ENCODE measurements at regions not wholly inside any gene's neighbourhood (a gene's known extent, or its start where the extent isn't known, plus 50 kb on each side); places are given as distances from the start of the nearest gene placed in this dataset.
"Not testable (repeated sequence)": the region's sequence is repeated elsewhere in the genome, so short reads cannot be mapped to it uniquely, and the experiment has no call there.

DNA sequence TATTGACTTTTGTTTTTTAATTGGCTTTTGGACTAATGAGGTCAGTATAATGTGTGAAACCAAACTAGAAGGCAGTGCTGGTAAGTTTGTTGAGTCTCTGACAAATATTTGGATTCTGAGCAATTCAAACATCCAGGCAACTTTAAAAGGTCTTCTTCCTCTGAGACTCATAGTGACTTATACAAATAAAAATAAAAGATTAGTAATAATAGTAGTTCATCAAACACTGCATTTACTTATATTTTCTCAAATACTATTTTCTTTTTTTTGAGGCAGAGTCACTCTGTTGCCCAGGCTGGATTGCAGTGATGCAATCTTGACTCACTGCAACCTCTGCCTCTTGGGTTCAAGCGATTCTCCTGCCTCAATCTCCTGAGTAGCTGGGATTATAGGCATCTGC, 337.9 kb downstream of the DAD1 start:
- DNase-seq (ENCODE audit: low read depth) = no peak

- DNase-seq (ENCODE audit: low read depth) = no peak
Measured at GRCh38 chr14:22249770-22250169, 339.3 kb downstream of the DAD1 start.

GRCh38 chr14:22243971-22244581, 344.9 kb downstream of the DAD1 start:
- DNase-seq (ENCODE audit: low read depth) = no peak

DNA sequence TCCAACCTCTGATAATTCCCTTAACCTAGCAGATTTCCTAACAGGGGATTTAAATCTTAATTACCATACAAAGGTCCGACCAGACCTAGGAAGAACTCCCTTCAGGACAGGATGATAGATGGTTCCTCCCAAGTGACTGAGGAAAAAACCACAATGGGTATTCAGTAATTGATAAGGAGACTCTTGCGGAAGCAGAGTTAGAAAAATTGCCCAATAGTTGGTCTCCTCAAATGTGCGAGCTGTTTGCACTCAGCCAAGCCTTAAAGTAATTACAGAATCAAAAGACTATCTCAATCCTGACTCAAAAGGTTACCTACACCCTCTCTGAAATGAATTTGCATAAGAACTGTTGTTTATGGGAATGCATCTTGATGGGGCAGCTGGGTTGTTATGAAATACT, 350.7 kb downstream of the DAD1 start:
- peak; percentile 4 for DNase-seq (ENCODE audit: low read depth)

DNA sequence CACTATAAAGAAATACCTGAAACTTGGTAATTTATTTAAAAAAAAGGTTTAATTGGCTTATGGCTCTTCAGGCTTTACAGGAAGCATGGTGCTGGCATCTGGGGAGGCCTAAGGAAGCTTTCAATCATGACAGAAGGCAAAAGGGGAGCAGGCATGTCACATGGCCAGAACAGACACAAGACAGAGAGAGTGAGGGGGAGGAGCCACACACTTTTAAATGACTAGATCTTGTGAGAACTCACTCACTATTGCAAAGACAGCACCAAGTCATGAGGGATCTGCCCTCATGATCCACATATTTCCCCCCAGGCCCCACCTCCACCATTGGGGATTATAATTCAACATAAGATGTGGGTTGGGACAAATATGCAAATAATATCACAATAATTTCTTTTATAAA, 355.6 kb downstream of the DAD1 start:
- no peak for DNase-seq (ENCODE audit: low read depth)

DNA sequence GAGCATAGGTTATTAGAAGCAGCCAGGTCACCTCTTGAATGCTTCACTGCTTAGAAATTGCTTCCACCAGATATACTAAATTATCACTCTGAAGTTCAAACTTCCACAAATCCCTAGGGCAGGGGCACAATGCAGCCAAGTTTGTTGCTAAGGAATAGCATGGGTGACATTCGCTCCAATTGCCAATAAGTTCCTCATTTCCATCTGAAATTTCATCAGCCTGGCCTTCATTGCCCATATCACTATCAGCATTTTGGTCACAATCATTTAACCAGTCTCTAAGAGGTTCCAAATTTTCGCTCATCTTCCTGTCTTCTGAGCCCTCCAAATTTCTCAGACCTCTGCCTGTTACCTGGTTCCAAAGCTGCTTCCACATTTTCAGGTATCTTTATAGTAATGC, 356.1 kb downstream of the DAD1 start:
- no peak for DNase-seq (ENCODE audit: low read depth)

- no peak for DNase-seq (ENCODE audit: low read depth)
Measured at GRCh38 chr14:22232486-22232885, 356.5 kb downstream of the DAD1 start.

GRCh38 chr14:22231018-22231417, 358.0 kb downstream of the DAD1 start:
- no peak for DNase-seq (ENCODE audit: low read depth)

DNA sequence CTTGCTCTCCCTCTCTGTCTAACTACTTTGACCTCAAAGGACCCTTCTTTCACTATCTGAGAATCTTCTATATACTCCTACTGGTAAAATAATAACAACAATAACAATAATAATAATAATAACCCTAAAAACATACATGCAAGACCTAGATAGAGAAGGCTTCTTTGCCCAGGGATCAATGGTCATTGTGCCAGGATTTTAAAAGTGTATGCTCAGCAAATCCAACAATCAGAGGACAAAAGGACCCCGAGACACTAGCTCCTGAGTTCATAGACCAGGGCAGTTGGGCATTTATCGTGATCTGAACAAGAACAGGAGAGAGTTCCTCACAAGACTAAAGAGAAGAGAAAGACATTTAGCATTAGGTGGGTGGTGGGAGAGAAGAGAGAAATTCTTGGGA, 358.5 kb downstream of the DAD1 start:
- no peak for DNase-seq (ENCODE audit: low read depth)

- DNase-seq (ENCODE audit: low read depth) = no peak
Measured at GRCh38 chr14:22227084-22227483, 361.9 kb downstream of the DAD1 start.

- DNase-seq (ENCODE audit: low read depth) = no peak
Measured at GRCh38 chr14:22226381-22226780, 362.6 kb downstream of the DAD1 start.

- no peak for DNase-seq (ENCODE audit: low read depth)
Measured at GRCh38 chr14:22225516-22226140, 363.4 kb downstream of the DAD1 start.

DNA sequence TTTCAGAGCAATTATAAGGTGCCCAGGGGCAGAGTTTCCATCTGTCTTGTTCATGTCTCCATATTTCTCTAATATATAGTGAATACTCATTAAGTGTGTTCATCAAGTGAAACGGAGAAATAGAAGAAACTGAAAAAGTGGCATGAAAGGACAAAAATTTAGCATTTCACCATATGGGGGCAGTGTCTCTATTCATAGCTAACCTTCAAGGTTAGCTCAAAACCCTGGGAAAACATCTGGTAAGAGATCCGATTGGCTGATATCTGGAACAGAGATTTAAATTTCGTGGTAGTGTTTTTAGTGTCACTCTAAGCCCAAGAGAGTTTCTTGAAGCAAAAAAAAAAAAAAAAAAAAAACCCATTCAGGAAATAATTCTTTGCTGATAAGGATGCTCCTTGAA, 367.5 kb downstream of the DAD1 start:
- DNase-seq (ENCODE audit: low read depth) = no peak

DNA sequence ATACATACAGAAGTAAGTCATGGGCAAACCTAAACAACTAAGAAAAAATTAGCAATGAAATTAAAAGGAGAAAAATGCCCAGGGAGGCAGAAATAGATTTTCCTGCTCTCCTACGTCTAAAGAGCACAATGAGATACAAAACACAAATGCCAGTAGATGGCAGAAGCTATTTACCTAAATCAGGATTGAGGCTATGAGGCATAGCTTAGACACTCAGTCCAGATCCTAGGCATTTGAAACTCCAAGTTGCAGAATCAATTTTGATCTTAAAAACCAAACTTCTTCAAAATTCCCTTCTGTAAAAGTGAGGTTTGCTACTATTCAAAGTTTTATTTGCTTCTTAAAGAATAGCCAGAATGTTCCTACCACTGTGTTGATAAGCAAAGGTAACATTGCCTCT, 368.6 kb downstream of the DAD1 start:
- DNase-seq (ENCODE audit: low read depth) = no peak

DNA sequence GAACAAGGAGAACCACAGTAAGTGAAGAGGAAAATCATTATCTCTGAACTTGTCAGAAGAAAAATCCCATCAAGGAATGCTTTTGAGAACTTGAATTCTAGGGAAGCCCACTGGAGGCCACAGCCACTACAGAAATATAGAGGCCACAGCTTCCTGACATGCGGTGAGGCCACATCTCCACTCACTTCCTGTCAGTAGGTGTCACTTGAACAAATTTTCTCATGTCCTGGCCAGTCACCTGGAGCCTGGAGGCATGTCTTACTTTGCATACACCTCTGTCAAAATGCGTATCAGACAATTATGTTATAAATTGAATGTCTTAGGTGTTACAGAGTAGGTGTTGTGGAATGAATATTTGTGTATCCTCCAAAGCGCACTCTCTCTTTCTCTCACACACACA, 370.3 kb downstream of the DAD1 start:
- no peak for DNase-seq (ENCODE audit: low read depth)

GRCh38 chr14:22213120-22213519, 375.9 kb downstream of the DAD1 start:
- DNase-seq (ENCODE audit: low read depth) = no peak

- no peak for DNase-seq (ENCODE audit: low read depth)
Measured at GRCh38 chr14:22210906-22211305, 378.1 kb downstream of the DAD1 start.

GRCh38 chr14:22210026-22210425, 379.0 kb downstream of the DAD1 start:
- DNase-seq (ENCODE audit: low read depth) = no peak

- no peak for DNase-seq (ENCODE audit: low read depth)
Measured at GRCh38 chr14:22203036-22203435, 386.0 kb downstream of the DAD1 start.

- DNase-seq (ENCODE audit: low read depth) = no peak
Measured at GRCh38 chr14:22202313-22202712, 386.7 kb downstream of the DAD1 start.

- no peak for DNase-seq (ENCODE audit: low read depth)
Measured at GRCh38 chr14:22200977-22201605, 387.9 kb downstream of the DAD1 start.

DNA sequence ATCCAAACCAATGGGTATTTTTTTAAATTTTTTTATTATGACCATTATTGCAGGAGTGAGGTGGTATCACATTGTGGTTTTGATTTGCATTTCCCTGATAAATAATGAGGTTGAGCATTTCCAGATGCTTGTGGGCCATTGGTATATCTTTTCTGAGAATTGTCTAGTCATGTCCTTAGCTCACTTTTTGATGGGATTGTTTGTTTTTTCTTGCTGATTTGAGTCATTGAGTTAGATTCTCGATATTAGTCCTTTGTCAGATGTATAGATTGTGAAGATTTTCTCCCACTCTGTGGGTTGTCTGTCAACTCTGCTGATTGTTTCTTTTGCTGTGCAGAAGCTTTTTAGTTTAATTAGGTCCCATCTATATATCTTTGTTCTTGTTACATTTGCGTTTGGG, 388.9 kb downstream of the DAD1 start:
- not testable (repeated sequence) for DNase-seq (ENCODE audit: low read depth)

- no peak for DNase-seq (ENCODE audit: low read depth)
Measured at GRCh38 chr14:22194664-22195063, 394.4 kb downstream of the DAD1 start.

All from CMK (cell line).